CD4-positive, CD25-positive, alpha-beta regulatory T cell (primary cell): ENCODE measurements at regions not wholly inside any gene's neighbourhood (a gene's known extent, or its start where the extent isn't known, plus 50 kb on each side); places are given as distances from the start of the nearest gene placed in this dataset.
A peak's percentile ranks its signal among the peaks of the same experiment; 100 is the strongest.

Experiments used
- ATAC-seq, 2 donors: fragments of 150-1000 bp; cut with Tn5 transposase; one replicate each; pipeline ENCODE4 v1.10.0; 2021; ENCODE audit warnings: low read depth in 2 of 2, moderate number of reproducible peaks in 2 of 2, moderate library complexity in 1 of 2
- DNase-seq, 3 donors: peaks; one replicate each; pipeline versions ENCODE4 v3.0.0 to v3.0.0-alpha.2; 2012 to 2022; ENCODE audit warnings: mixed read lengths in 1 of 3
- H3K27ac ChIP-seq: one replicate; pipeline ENCODE4 v1.7.0; 2013; ENCODE audit warnings: mild to moderate bottlenecking, low read length; ENCODE audit not compliant: insufficient read depth, poor library complexity, severe bottlenecking
- H3K27me3 ChIP-seq: one replicate; pipeline ENCODE4 v1.7.0; 2013; ENCODE audit warnings: low read length; ENCODE audit not compliant: control insufficient read depth, insufficient read depth
- H3K36me3 ChIP-seq: one replicate; pipeline ENCODE4 v1.7.0; 2013; ENCODE audit warnings: mild to moderate bottlenecking, low read length, moderate library complexity; ENCODE audit not compliant: control insufficient read depth, insufficient read depth
- H3K4me1 ChIP-seq: 2 replicates; pipeline ENCODE4 v1.7.0; 2013; ENCODE audit warnings: mild to moderate bottlenecking, low read length; ENCODE audit not compliant: insufficient read depth, control insufficient read depth, poor library complexity, severe bottlenecking
- H3K4me3 ChIP-seq: one replicate; pipeline ENCODE4 v1.7.0; 2013; ENCODE audit warnings: low read depth, mild to moderate bottlenecking, low read length, moderate library complexity
- H3K9me3 ChIP-seq, 2 experiments: 1 replicate in 1 of 2; 2 replicates in 1 of 2; pipeline ENCODE4 v1.7.0; 2013; ENCODE audit warnings: low read length in 2 of 2, mild to moderate bottlenecking in 1 of 2, moderate library complexity in 1 of 2; ENCODE audit not compliant: control insufficient read depth in 2 of 2
- H3K27ac Mint-ChIP-seq, 3 donors: one replicate each; pipeline ENCODE4 v1.8.0; 2020 to 2022; ENCODE audit warnings: mild to moderate bottlenecking in 3 of 3, mixed read lengths in 3 of 3, moderate library complexity in 2 of 3
- H3K27me3 Mint-ChIP-seq: one replicate; pipeline ENCODE4 v1.8.0; 2022; ENCODE audit warnings: mild to moderate bottlenecking, mixed read lengths
- H3K36me3 Mint-ChIP-seq: one replicate; pipeline ENCODE4 v1.8.0; 2020; ENCODE audit warnings: mixed read lengths
- H3K4me1 Mint-ChIP-seq, 4 donors: one replicate each; pipeline ENCODE4 v1.8.0; 2020 to 2022; ENCODE audit warnings: mixed read lengths in 4 of 4, mild to moderate bottlenecking in 1 of 4
- H3K4me3 Mint-ChIP-seq, 4 donors: one replicate each; pipeline ENCODE4 v1.8.0; 2020 to 2022; ENCODE audit warnings: mild to moderate bottlenecking in 4 of 4, mixed read lengths in 4 of 4, moderate library complexity in 3 of 4
- H3K9me3 Mint-ChIP-seq, 7 donors: one replicate each; pipeline ENCODE4 v1.8.0; 2020 to 2022; ENCODE audit warnings: mixed read lengths in 7 of 7, mild to moderate bottlenecking in 3 of 7, moderate library complexity in 2 of 7

DNA sequence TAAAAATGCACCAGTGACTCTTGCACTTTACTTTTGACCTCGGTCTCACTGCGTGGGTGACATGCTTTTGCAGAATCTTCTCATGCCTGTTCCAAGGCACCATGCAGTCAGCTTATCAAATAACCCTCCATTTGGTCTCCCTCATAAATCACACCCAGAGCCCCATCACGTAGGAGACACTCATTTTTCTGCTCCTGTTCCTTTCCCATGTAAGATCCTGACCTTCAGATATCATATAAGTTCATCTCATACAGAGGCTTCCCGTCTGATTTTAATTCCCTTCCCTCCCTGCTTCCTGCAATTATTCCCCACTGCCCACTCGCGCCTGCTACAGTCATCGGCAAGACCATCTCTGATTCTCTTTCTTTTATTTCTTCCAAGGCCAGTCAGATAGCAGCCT, 1226.3 kb upstream of the AUTS2 start:
- Histone ChIP-seq H3K27ac (no peak overlapping the region), H3K4me1 (no peaks in the 10 kb centered on the region), H3K9me3 (peaks cover 3 to 12% of the 10 kb centered on the region in 2 experiments), H3K4me3 (no peak overlapping the region), H3K36me3 (no peaks in the 10 kb centered on the region), H3K27me3 (no peaks in the 10 kb centered on the region)
- Mint-ChIP-seq H3K9me3 (peaks cover 6 to 27% (median 18%) of the 10 kb centered on the region in 7 donors), H3K4me3 (no peak overlapping the region), H3K27me3 (peaks cover 4% of the 10 kb centered on the region), H3K4me1 (no peaks in the 10 kb centered on the region), H3K27ac (no peak overlapping the region), H3K36me3 (no peaks in the 10 kb centered on the region)
- DNase-seq, result no peak
- ATAC-seq, result no peak

DNA sequence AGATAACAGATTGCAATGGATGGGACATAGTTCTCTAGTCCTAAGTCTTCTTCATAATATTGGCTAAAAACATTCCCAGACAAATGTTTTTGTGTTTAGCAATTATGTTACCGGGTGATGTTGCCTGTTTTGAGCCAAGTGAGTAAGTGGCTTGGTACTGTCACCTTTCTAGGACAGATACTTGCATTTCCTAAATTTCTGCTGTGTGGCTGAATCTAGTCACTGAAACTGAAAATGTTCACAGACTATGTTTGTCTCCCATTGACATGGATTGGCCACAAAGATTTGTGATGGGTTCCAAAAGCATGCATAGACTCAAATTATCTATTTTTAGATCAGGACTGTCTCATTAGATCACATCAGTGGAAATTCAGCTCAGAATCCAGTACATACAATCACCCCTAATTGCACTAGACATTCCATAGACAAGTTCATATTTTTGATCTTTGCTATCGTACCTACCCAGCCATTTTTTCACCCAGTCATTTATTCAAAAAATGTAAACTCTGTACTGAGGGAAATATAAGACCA, 1222.1 kb upstream of the AUTS2 start:
- DNase-seq, result no peak
- H3K9me3 ChIP-seq, result peaks cover 5% of the 10 kb centered on the region in 2 experiments
- Mint-ChIP-seq H3K4me3 (peak overlapping the region in 1 of 4 donors; percentile 65), H3K9me3 (peaks cover 3 to 21% (median 11%) of the 10 kb centered on the region in 7 donors), H3K4me1 (no peaks in the 10 kb centered on the region), H3K27me3 (peaks cover 4% of the 10 kb centered on the region), H3K27ac (no peak overlapping the region), H3K36me3 (no peaks in the 10 kb centered on the region)
- no peak overlapping the region for H3K27ac ChIP-seq
- no peak for ATAC-seq
- H3K36me3 ChIP-seq, result no peaks in the 10 kb centered on the region
- H3K4me1 ChIP-seq, result no peaks in the 10 kb centered on the region
- no peaks in the 10 kb centered on the region for H3K27me3 ChIP-seq
- H3K4me3 ChIP-seq, result no peak overlapping the region

DNA sequence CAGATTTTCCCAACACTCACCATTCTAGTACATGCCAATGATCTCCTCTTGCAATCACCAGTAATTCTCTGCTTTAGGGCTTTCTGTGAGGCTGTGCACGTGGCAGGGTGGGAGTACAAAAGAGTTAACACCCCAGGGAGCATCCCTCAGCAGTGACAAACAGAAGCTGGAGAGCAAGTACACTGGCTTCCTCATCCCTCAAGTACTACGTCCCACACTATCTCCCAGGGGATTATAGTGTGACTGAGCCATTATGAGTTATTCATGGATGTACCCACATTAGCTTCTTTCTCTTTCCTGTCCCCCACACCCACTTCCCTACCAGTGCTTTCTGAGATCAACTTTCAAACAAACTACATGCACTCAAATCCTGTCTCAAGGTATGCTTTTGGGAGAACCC, 1216.5 kb upstream of the AUTS2 start:
- Histone ChIP-seq H3K9me3 (peaks cover 0 to 9% of the 10 kb centered on the region in 2 experiments), H3K4me1 (no peaks in the 10 kb centered on the region), H3K27ac (no peak overlapping the region), H3K27me3 (no peaks in the 10 kb centered on the region), H3K4me3 (no peak overlapping the region), H3K36me3 (no peaks in the 10 kb centered on the region)
- Mint-ChIP-seq H3K36me3 (no peaks in the 10 kb centered on the region), H3K9me3 (peaks cover 3 to 36% (median 6%) of the 10 kb centered on the region in 7 donors), H3K27me3 (peaks cover 4% of the 10 kb centered on the region), H3K27ac (no peak overlapping the region), H3K4me3 (no peak overlapping the region), H3K4me1 (no peaks in the 10 kb centered on the region)
- DNase-seq (no peak), ATAC-seq (no peak)

DNA sequence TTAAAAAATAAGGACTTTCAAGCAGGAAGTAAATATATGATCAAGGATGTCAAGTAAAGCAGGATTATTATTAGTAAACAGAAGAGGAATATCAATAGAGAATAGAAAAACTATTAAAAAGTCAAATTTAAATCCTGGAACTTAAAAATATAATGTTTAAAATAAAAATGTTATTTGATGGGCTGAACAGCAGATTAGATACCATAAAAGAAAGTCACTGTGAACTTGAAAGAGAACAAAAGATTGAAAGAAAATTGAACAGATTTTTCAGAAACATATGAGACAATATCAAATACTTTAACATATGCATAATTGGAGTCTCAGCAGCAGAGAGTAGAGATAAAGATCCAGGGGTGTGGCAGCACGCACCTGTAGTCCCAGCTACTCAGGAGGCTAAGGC, 1213.7 kb upstream of the AUTS2 start:
- H3K4me3 ChIP-seq, result no peak overlapping the region
- Mint-ChIP-seq H3K9me3 (peaks cover 3 to 44% (median 13%) of the 10 kb centered on the region in 7 donors), H3K4me1 (no peaks in the 10 kb centered on the region), H3K27ac (no peak overlapping the region), H3K4me3 (no peak overlapping the region), H3K36me3 (no peaks in the 10 kb centered on the region), H3K27me3 (peaks cover 4% of the 10 kb centered on the region)
- H3K36me3 ChIP-seq, result no peaks in the 10 kb centered on the region
- peaks cover 2 to 7% of the 10 kb centered on the region in 2 experiments for H3K9me3 ChIP-seq
- no peaks in the 10 kb centered on the region for H3K27me3 ChIP-seq
- ATAC-seq (no peak), DNase-seq (no peak)
- no peaks in the 10 kb centered on the region for H3K4me1 ChIP-seq
- H3K27ac ChIP-seq, result no peak overlapping the region

DNA sequence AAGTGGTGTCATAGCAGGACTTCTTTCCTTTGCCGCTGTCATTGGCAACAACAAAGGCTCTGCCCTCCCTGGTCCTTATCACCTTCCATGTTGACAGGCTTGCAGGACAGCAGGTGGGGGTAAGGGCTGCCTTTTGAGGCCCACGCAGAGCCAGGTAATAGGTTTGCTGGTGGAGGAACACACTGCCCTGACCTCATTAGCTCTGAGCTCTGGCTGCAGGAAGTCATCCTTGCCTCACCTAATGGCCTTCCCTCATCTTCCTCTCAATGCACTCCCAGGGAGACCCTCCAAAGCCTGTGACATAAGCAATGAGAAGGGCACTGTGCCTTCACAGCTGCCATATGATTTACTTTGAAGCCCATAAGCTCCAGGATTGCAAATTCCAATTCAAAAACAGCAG, 1205.2 kb upstream of the AUTS2 start:
- Histone ChIP-seq H3K27me3 (no peaks in the 10 kb centered on the region), H3K9me3 (peaks cover 4 to 20% of the 10 kb centered on the region in 2 experiments), H3K27ac (no peak overlapping the region), H3K36me3 (no peaks in the 10 kb centered on the region), H3K4me3 (no peak overlapping the region), H3K4me1 (no peaks in the 10 kb centered on the region)
- no peaks in the 10 kb centered on the region for H3K36me3 Mint-ChIP-seq
- H3K4me1 Mint-ChIP-seq, result no peaks in the 10 kb centered on the region
- no peak overlapping the region for H3K27ac Mint-ChIP-seq
- H3K4me3 Mint-ChIP-seq, result no peak overlapping the region
- peaks cover 3 to 38% (median 19%) of the 10 kb centered on the region in 7 donors for H3K9me3 Mint-ChIP-seq
- ATAC-seq, result no peak
- no peaks in the 10 kb centered on the region for H3K27me3 Mint-ChIP-seq
- no peak for DNase-seq

DNA sequence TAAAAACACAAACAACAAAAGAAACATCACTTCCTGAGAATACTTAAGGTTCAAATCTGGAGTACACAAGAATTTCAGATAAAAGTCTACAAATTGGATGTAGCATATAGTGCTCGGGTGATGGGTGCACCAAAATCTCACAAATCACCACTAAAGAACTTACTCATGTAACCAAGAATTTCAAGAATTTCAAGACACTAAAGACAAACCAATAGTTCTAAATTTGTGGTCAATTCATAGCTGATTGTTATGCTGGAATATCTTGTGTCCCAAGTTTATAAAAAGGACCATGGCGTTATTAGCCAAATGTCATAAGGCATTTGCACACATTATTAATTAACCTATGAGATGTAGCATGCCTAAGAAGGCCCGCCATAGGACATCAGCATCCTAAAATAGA, 1204.1 kb upstream of the AUTS2 start:
- Histone ChIP-seq H3K36me3 (no peaks in the 10 kb centered on the region), H3K4me1 (no peaks in the 10 kb centered on the region), H3K9me3 (peaks cover 4 to 20% of the 10 kb centered on the region in 2 experiments), H3K27ac (no peak overlapping the region), H3K27me3 (no peaks in the 10 kb centered on the region), H3K4me3 (no peak overlapping the region)
- no peaks in the 10 kb centered on the region for H3K36me3 Mint-ChIP-seq
- no peaks in the 10 kb centered on the region for H3K4me1 Mint-ChIP-seq
- H3K4me3 Mint-ChIP-seq, result no peak overlapping the region
- H3K27ac Mint-ChIP-seq, result no peak overlapping the region
- H3K9me3 Mint-ChIP-seq, result peaks cover 3 to 32% (median 14%) of the 10 kb centered on the region in 7 donors
- DNase-seq, result no peak
- no peaks in the 10 kb centered on the region for H3K27me3 Mint-ChIP-seq
- no peak for ATAC-seq

DNA sequence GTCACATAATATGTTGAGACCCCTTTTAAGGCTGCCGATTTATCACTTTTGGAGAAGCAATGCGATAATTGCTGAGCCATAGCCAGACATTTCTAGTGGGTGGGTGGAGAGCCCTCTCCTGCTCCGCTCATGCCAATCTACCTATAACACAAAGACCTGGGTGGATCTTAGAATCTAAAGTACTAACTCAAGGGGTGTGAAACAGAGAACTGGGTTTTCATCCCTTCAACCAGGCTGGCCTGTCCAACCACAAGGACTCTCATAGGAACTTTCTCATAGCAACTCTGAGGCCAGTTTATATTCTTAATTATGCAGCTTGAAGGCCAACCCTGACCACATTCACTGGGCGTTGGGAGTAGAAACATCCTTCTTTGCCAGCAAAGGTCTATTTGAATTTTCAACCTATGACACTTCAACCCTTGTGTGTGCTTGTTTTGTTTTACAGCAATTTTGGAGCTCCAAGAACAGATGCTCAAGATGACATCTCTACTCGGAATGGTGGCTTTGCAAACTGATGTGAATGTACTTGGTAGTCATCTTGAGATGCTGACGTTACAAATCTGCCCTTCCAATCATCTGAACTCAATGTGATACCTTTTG, 1198.2 kb upstream of the AUTS2 start:
- H3K4me1 Mint-ChIP-seq, result no peaks in the 10 kb centered on the region
- peaks cover 0 to 22% (median 9%) of the 10 kb centered on the region in 7 donors for H3K9me3 Mint-ChIP-seq
- H3K27me3 Mint-ChIP-seq, result no peaks in the 10 kb centered on the region

DNA sequence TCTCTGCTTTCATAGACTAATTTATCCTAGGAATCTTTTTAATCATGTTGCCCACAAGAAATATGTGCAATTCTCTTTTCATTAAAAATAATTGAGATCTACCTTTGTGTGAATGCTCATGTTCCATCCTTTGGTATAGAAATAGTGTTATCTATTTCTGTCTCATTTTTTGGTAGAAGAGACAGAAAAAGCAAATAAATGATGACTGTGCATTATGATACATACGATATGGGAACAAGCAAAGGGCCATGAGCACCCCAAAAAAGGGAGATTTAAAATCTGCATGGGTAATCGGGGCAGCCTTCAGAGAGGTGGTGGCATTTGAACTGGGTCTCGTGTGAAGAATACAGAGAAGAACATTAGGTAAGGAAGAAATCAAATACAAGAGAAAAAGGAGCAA, 1197.5 kb upstream of the AUTS2 start:
- H3K27me3 Mint-ChIP-seq, result no peaks in the 10 kb centered on the region
- H3K36me3 Mint-ChIP-seq, result no peaks in the 10 kb centered on the region
- Histone ChIP-seq H3K4me3 (no peak overlapping the region), H3K27me3 (no peaks in the 10 kb centered on the region), H3K27ac (no peak overlapping the region), H3K36me3 (no peaks in the 10 kb centered on the region), H3K4me1 (no peaks in the 10 kb centered on the region), H3K9me3 (peaks cover 2 to 4% of the 10 kb centered on the region in 2 experiments)
- H3K9me3 Mint-ChIP-seq, result peaks cover 0 to 25% (median 9%) of the 10 kb centered on the region in 7 donors
- H3K27ac Mint-ChIP-seq, result no peak overlapping the region
- no peaks in the 10 kb centered on the region for H3K4me1 Mint-ChIP-seq
- DNase-seq, result no peak
- no peak overlapping the region for H3K4me3 Mint-ChIP-seq
- ATAC-seq, result no peak

More for the DNA sequence above, 1198.2 kb upstream of the AUTS2 start:
- Histone ChIP-seq H3K27ac (no peak overlapping the region), H3K36me3 (no peaks in the 10 kb centered on the region), H3K4me1 (no peaks in the 10 kb centered on the region), H3K4me3 (no peak overlapping the region), H3K27me3 (no peaks in the 10 kb centered on the region), H3K9me3 (peaks cover 2 to 4% of the 10 kb centered on the region in 2 experiments)
- no peak for ATAC-seq
- DNase-seq, result no peak
- H3K27ac Mint-ChIP-seq, result peak overlapping the region in 1 of 3 donors; percentile 53
- no peaks in the 10 kb centered on the region for H3K36me3 Mint-ChIP-seq
- no peak overlapping the region for H3K4me3 Mint-ChIP-seq
